Tibial nerve (tissue), 4 donors: ENCODE measurements at regions not wholly inside any gene's neighbourhood (a gene's known extent, or its start where the extent isn't known, plus 50 kb on each side); places are given as distances from the start of the nearest gene placed in this dataset.

Source experiments
- CTCF ChIP-seq, 5 experiments: fragments of 200-600 bp in 3 of 5; fragments of 450-650 bp in 2 of 5; sonication (generic) in 3 of 5; IDR thresholded peaks; one replicate each; pipeline ENCODE4 v1.5.1; 2016 to 2019; ENCODE audit warnings: antibody characterized with exemption in 5 of 5, mild to moderate bottlenecking in 3 of 5, moderate library complexity in 2 of 5
- EP300 ChIP-seq, 2 donors: sonication (generic); formaldehyde crosslinking; IDR thresholded peaks; one replicate each; pipeline ENCODE4 v1.6.1; 2017; ENCODE audit warnings: antibody characterized with exemption in 2 of 2, mild to moderate bottlenecking in 1 of 2
- POLR2A ChIP-seq, 2 donors: fragments of 450-650 bp; IDR thresholded peaks; one replicate each; pipeline ENCODE4 v1.6.1; 2017; ENCODE audit warnings: antibody characterized with exemption in 2 of 2, mild to moderate bottlenecking in 2 of 2, moderate library complexity in 2 of 2

- no peak for TF ChIP-seq POLR2A (IDR thresholded peaks at IDR 0.05)
- TF ChIP-seq CTCF (IDR thresholded peaks at IDR 0.05) = no peak
- peak in 1 of 2 donors; percentile 80 for TF ChIP-seq EP300 (IDR thresholded peaks at IDR 0.05)
Measured at GRCh38 chr1:78226784-78227183, 181.0 kb downstream of the GIPC2 start.
